ENCODE measurements at regions not wholly inside any gene's neighbourhood (a gene's known extent, or its start where the extent isn't known, plus 50 kb on each side); places are given as distances from the start of the nearest gene placed in this dataset.

GRCh38 chr3:162491952-162492351 is 995.3 kb downstream of the OTOL1 start:
- H3K4me3 ChIP-seq, result no peak overlapping the region
- TF ChIP-seq CTCF (IDR thresholded peaks at IDR 0.05) (no peak), POLR2A (IDR thresholded peaks at IDR 0.05) (no peak)
- ATAC-seq (no peak), DNase-seq (no peak)
- 11% methylated on average over 1 of the region's 1 CpG for WGBS (ENCODE audit: insufficient coverage, low coverage, low lambda C conversion rate, missing lambda C conversion rate)
- no peaks in the 10 kb centered on the region for H3K27me3 ChIP-seq
- H3K27ac ChIP-seq, result no peak overlapping the region
- no peaks in the 10 kb centered on the region for H3K9me3 ChIP-seq
- H3K36me3 ChIP-seq, result no peaks in the 10 kb centered on the region
- intact Hi-C loops (cut with DNase I), result no loop called here
- no peaks in the 10 kb centered on the region for H3K4me1 ChIP-seq

- no peaks in the 10 kb centered on the region for H3K36me3 ChIP-seq
- H3K4me3 ChIP-seq, result no peak overlapping the region
- ATAC-seq (no peak), DNase-seq (no peak)
- H3K9me3 ChIP-seq, result no peaks in the 10 kb centered on the region
- no peaks in the 10 kb centered on the region for H3K27me3 ChIP-seq
- H3K4me1 ChIP-seq, result no peaks in the 10 kb centered on the region
- 27% methylated on average over 4 of the region's 4 CpGs for WGBS (ENCODE audit: insufficient coverage, low coverage, low lambda C conversion rate, missing lambda C conversion rate)
- intact Hi-C loops (cut with DNase I), result no loop called here
- H3K27ac ChIP-seq, result no peak overlapping the region
- TF ChIP-seq CTCF (IDR thresholded peaks at IDR 0.05) (no peak), POLR2A (IDR thresholded peaks at IDR 0.05) (no peak)
Observed at GRCh38 chr3:162492446-162493081, 996.0 kb downstream of the OTOL1 start.

- WGBS (ENCODE audit: insufficient coverage, low coverage, low lambda C conversion rate, missing lambda C conversion rate), result 23% methylated on average over 2 of the region's 2 CpGs
- Histone ChIP-seq H3K36me3 (no peaks in the 10 kb centered on the region), H3K4me3 (no peak overlapping the region), H3K27me3 (no peaks in the 10 kb centered on the region), H3K4me1 (no peaks in the 10 kb centered on the region), H3K9me3 (no peaks in the 10 kb centered on the region), H3K27ac (no peak overlapping the region)
- ATAC-seq, result no peak
- DNase-seq, result no peak
- no peak for TF ChIP-seq CTCF (IDR thresholded peaks at IDR 0.05)
- TF ChIP-seq POLR2A (IDR thresholded peaks at IDR 0.05), result no peak
- intact Hi-C loops (cut with DNase I), result no loop called here
Observed at GRCh38 chr3:162498626-162499025, 1002.0 kb downstream of the OTOL1 start.

GRCh38 chr3:162507397-162507796 is 1010.8 kb downstream of the OTOL1 start:
- no peak for ATAC-seq
- Histone ChIP-seq H3K9me3 (no peaks in the 10 kb centered on the region), H3K4me3 (no peak overlapping the region), H3K27me3 (no peaks in the 10 kb centered on the region), H3K4me1 (no peaks in the 10 kb centered on the region), H3K36me3 (no peaks in the 10 kb centered on the region), H3K27ac (no peak overlapping the region)
- intact Hi-C loops (cut with DNase I), result no loop called here
- TF ChIP-seq CTCF (IDR thresholded peaks at IDR 0.05) (no peak), POLR2A (IDR thresholded peaks at IDR 0.05) (no peak)
- 28% methylated on average over 1 of the region's 1 CpG for WGBS (ENCODE audit: insufficient coverage, low coverage, low lambda C conversion rate, missing lambda C conversion rate)
- no peak for DNase-seq

- TF ChIP-seq POLR2A (IDR thresholded peaks at IDR 0.05) (no peak), CTCF (IDR thresholded peaks at IDR 0.05) (no peak)
- no peak overlapping the region for H3K27ac ChIP-seq
- no peak for ATAC-seq
- no peaks in the 10 kb centered on the region for H3K36me3 ChIP-seq
- no peak for DNase-seq
- intact Hi-C loops (cut with DNase I), result no loop called here
- H3K27me3 ChIP-seq, result no peaks in the 10 kb centered on the region
- H3K4me1 ChIP-seq, result no peaks in the 10 kb centered on the region
- WGBS (ENCODE audit: insufficient coverage, low coverage, low lambda C conversion rate, missing lambda C conversion rate), result 29% methylated on average over 2 of the region's 2 CpGs
- no peaks in the 10 kb centered on the region for H3K9me3 ChIP-seq
- no peak overlapping the region for H3K4me3 ChIP-seq
Observed at GRCh38 chr3:162512488-162512887, 1015.9 kb downstream of the OTOL1 start.
